Dedifferentiated amniotic fluid mesenchymal stem cell (primary cell): ENCODE measurements at regions not wholly inside any gene's neighbourhood (a gene's known extent, or its start where the extent isn't known, plus 50 kb on each side); places are given as distances from the start of the nearest gene placed in this dataset.

ENCODE experiments used
- DNase-seq: peaks from one replicate; pipeline ENCODE4 v3.0.0-alpha.2; 2016; ENCODE audit errors: extremely low spot score

DNA sequence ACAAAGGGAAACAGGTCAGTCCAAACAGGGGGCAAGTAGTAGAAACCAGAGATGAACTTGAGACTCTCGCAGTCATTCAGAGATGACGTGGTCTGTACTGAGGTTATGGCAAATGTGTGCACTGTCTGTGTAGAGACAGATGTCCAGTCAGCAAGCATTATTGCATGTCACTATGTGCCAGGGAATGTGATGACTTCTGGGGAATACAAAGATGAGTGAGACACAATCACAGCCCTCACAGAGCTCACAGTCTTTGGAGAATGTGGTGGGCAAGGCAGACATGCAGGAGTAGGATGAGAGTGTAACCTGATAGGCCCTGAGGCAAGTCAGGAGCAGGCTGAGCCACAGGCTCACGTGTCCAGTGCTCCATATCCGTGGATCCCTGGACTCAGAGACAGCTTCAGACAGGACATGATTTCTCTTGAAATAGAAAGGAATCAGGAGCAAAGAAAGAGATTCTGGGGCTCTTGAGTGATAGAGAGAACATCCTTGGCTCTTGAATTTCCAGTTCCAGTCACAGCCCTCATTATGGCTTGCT is 550.7 kb downstream of the ETS1 start:
- no peak for DNase-seq

DNA sequence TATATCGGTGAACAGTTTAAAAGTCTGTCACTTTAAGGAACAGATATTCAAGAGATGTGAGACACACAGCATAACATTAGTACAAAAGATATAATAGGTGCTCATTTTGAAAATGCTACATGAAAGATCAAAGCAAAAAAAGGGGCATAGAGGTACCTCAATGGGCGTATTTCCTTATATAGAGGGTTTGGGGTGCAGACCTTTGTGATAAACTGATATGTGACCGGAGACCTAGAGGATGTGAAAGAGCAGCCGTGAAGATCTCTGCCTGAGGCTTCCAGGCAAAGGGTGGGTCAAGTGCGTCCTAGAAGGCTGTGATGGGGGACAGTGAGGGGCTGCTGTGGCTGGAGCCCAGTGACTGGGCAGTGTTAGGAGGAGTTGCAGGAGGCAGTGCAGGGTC is 551.4 kb downstream of the ETS1 start:
- DNase-seq: no peak

DNA sequence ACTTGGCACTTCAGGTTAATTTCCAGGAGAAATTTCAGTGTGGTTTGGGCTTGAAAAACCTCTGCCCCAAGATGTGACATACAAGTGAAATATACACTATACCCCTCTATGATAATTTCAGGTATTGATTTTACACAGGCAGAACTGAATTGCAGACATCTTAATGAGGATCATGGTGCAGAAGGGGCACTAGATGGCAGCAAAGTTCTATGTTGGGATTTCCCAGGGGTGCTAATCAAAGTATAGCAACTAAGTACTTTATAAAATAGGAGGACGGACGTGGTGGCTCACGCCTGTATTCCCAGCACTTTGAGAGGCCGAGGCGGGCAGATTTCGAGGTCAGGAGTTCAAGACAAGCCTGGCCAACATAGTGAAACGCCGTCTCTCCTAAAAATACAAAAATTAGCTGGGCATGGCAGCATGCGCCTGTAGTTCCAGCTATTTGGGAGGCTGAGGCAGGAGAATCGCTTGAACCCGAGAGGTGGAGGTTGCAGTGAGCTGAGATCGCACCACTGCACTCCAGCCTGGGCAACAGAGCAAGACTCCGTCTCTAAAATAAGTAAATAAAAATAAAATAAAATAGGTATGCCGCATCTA is 555.7 kb downstream of the ETS1 start:
- DNase-seq: peak; percentile 63

DNA sequence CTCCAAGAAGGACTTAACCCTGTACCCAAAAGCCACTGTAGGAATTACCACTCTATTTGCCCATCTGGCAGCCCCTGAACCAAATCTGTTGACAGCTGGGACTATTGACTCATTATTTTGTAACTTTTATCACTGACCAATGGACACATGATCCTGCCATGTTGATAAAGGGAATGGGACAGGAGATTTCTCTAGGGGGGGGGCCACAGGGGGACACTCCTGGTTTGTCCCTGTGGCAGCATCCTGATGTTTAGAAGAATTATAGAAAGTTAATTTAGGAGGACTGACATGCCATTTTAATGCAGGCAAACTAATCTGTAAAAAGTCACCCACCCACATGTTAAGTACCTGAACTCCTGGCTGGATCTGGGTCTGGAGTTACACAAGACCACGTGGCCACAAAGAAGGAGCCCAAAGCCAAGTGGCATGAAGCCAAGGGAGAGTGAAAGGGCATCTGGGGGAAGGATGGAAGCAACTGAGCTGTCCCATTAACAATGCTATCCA is 558.1 kb downstream of the ETS1 start:
- no peak for DNase-seq

DNA sequence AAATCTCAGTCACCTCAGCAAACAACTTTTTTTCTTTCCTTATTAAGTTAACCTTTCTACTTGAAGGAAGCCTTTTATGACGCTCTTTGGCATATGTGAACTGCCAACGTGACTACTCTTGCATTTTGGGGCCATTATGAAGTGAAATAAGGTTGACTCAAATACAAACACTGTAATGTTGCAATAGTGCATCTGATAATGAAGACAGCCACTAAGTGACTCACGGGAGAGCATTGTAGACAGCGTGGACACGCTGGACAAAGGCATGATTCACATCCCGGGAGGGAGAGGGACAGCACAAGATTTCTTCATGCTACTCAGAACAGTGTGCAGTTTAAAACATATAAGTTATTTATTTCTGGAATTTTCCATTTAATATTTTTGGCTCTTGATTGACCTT is 560.8 kb downstream of the ETS1 start:
- peak; percentile 84 for DNase-seq

DNA sequence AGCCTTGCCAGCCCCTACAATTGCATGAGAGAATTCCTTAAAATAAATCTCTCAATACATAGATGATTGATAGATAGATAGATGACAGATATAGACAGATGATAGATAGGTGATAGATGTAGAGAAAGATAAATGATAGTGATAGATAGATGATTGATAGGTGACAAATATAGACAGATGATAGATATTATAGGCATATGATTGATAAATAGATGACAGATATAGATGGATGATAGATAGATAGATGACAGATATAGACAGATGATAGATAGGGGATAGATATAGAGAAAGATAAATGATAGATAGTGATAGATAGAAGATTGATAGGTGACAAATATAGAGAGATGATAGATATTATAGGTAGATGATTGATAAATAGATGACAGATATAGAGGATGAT is 564.6 kb downstream of the ETS1 start:
- DNase-seq: no peak

DNA sequence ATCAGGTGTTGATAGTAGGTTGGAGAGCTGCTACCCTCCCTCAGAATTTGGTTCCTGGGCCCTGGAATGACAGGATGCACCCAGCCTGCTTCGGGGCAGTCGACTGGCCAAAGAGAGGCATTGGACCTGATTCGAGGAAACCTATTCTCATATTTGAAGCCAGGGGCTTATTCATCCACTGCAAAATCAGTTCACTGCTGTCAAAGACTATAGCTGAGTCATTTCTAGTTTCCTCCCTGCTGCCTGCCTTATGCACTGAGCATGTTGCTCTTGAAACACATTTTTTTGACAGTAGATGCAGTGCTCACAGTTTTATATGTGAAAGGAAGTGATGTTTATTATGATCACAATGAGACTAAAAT is 565.4 kb downstream of the ETS1 start:
- DNase-seq: peak; percentile 21

DNA sequence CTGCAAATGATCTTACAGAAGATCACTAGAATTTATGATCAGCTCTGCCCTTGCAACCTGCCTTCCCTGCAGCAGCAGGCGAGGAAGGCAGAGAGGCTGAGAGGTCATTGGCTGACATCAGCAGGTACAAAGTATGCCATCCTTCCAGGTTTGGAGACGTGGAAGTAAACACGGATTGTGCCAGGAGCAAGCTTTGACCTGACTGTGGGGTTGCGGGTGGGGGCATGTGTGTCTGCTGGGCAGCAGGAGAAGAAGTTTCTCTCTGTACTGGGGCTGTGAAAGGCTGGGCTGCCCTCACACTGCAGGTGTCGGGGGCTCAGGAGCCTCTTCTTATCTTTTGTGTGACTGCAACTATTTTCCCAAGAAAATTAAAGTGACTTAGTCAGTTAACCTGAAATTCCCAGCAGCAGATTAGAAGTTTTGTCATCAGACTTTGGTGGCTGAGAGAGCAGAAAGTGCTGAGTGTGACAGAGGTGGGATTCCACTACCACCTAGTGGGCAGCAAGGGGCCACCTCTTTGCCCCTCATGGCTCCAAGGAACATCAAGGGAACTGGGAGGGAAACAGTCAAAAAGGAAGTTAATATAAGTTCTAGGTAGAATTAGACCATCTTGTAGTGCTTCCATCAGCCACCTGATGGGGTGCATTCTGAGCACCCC is 565.9 kb downstream of the ETS1 start:
- no peak for DNase-seq

DNA sequence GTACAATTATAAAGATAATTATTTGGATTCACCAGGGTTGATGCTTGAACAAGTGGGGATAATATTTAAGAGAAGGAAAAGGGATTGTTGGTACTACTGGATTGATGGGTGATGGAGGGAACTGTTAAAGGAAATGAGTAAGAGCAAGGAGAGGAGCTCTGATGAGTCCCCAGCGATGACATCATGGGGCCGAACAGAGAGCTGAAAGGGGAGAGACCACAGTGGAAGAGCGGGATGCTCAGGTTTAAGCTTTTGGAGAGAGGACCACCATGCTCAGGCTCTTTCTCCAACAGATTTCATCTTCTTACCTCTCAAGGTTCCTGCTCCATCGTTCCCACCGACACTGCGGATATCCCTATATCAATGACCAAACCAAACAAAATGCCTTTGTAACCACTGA is 568.7 kb downstream of the ETS1 start:
- no peak for DNase-seq

DNA sequence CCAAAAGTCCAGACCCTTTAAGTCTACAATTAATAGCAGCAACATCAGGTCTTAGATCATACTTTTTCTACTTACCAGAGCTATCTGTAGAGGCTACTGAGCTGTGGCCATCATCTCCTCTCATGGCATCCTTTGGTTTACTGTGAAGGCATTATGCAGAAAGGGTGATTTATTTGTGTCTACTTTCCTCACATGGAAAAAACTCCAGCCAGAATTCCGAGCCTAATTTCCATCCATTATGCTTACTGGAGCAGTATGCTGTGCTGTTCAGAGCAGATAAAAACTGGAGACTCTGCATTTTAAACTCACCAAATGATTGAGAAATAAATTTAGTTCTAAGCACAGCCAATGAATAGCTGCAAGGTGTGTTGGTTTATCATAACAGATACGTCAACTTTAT is 581.8 kb downstream of the ETS1 start:
- no peak for DNase-seq

DNA sequence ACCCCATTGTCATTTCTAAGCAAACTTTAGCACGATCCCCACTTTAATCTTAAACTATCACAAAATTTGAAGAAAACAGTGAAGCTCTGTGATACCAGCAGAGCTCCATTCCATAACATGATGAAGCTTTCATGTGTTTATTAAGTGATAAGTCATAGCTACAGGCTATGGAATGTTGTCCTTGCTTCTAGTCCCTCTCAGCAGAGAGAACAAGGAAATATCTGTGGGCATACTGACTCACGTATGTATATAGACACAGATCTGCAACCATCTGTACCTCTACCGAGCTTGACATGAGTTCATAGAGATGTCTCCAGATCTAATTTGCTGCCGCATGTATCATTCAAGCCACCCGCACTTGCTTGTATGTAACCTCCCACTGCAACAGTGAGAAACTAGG is 588.9 kb downstream of the ETS1 start:
- no peak for DNase-seq

DNA sequence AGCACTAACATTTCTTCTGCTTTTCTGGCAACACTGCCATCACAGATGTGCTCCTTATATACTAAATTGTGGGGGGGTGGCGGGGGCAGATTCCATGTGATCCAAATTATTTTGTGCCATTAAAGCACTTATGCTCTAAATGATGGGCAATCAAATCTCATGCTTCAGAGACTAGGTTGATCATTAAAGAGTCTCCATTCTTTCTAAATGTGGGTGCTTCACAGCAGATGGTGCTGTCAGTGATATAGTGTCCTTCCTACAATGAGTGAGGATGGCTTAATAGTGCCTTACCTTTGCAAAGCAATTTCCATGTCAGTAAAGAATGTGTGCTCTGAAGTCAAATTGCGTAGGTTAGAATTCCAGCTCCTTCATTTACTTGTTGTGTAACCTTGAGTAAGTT is 589.8 kb downstream of the ETS1 start:
- DNase-seq: no peak

DNA sequence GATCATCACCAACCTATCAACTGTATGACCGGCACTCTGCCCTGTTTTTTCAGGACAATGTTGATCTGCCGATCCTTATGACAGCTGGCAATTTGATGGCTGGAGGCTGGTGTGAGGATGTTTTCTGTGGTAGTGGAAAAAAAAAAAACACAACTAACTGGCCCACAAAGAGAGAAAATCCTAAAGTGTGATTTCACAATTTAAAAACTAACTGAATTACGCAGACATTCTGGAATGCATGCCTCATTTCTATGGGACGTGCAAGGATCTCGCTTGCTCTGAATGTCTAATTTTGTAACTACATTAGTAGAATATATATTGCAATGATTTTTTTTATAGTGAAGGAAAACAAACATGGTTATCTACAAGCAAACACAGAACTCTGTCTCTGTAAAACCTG is 590.5 kb downstream of the ETS1 start:
- no peak for DNase-seq

DNA sequence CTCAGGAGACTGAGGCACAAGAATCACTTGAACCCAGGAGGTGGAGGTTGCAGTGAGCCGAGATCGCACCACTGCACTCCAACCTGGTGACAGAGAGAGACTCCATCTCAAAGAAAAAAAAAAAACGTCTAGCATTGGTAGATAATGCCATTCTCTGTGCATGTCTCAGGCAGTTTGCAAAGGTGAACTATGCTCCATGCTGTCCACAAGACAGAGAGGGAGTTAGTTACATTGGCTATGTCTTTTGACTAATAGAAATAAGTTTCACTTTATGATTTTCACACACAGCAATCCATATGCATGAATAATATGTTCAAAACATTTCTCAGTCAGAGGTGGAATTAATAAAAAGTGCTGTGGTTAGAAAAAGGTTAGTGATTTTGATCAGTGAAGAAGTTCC is 591.4 kb downstream of the ETS1 start:
- DNase-seq: no peak

DNA sequence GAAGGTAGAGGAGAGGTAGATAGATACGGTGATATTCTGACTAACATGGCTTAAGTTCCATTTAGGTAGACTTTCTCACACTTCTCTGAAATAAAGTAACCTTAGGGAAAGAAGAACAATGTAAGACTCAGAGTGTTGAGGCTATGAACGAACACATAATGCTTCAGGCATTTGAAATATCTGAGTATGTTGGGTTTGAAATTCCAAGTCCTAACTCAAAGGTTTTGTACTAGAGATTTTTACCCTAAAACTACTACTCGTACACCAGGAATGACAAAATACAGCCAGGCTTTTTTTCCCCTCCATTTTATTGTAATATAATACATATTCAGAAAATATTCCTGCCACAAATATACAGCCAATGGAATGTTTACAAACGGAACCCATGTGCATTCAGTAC is 592.6 kb downstream of the ETS1 start:
- DNase-seq: peak; percentile 60

DNA sequence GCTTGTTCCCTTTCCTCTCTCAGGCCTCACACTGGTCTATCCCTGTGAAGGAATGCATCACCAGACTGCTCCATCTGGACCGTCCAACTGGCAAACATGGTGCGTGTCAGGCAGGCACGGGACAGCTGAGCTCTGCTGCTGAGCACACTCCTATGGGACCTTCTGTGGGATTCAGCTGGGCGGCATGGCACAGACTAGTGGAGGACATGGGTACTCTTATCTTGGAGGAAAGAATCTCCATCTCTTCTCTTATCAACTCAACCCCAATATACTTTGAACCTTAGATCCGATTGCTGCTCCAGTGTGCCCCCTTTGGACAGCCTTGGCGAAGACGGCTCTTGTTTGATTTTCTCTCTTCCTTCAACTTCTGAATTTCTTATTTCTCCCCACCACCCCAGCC is 593.6 kb downstream of the ETS1 start:
- no peak for DNase-seq

DNA sequence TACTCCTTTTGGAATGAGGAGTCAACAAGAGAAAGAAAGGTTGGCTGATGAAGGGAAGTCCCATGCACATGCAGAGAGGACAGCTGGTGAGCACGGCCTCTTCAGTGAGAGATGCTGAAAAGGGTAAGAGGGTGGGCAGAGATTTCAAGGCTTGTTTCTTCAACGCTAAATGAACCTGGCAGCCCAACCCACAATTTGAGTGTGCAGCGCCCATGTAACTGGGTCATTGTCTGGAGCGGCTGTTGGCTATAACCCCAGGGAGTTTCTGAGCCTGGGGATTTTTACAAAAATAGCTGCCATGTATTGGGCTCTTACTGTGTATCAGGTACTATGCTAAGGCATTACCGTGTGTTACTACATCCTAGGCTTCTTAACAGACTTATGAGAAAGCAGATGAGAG is 594.1 kb downstream of the ETS1 start:
- no peak for DNase-seq

DNA sequence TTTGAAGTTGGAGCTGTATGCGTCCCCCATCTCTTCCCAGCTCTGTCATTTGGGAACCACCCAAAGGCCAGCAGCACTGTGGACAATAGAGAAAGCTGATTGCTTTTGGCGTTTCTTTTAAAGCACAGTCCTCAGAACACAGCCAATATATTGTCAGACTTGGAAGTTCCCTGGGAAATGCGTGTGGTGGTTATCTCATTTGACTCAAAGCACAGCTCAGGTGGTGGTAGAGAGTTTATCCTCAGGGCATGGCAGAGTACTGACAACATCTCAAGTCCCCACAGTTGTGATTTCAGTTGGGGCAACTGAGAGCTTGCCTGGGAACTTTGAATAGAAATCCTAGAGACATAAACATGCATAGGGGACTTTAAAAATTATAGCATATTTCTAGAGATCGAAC is 601.3 kb downstream of the ETS1 start:
- no peak for DNase-seq

DNA sequence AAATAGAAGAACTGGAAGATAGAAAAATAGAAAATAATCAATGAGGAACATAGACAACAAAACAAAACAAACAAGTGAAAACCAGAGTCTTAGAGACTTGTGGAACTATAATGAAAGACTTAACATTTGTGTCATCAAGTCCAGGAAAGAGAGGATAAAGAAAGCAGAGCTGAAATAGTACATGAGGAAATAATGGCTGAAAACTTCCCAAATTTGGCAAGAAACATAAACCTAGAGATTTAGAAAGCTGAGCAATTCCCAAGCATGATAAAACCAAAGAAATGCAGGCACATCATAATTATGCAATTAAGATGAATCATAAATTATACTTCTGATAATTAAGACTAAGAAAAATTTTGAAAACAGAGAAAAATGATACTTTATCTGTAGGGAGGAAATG is 614.5 kb downstream of the ETS1 start:
- DNase-seq: no peak

DNA sequence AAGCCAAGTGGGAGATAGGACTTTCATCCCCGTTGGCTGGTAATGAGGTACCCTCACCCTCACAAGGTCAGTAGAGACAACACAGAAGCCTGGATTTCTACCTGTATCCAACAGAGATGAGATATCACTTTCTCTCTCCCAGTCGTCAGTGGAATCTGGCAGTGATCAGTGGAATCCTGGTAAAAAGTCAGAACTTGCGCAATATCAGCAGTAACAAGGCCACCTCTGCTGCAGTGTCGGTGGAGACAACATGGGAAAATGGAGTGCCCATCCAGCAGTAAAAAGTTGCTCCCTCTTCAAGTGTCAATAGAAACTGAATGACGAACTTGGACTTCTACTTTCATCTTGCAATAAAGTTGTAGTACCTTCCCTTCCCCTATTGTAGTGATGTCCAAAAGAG is 615.9 kb downstream of the ETS1 start:
- DNase-seq: no peak

DNA sequence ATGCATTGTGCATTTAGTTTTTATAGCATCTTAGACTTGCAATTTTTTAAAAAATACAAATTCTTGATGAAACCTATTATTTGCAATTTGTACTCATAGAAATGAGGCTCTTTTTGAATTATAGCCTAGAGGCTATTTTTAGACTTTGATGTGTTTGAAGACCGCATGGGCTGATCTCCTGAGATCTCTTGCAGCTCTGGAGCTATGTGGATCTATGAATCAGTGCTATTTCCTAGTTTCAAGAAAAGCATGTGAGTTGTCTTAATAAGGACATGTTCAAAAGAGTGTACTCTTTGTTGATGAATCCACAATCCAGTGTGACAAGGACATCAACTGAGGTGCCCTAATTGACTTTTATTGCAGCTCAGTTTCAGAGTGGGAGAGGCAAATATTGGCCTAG is 620.5 kb downstream of the ETS1 start:
- DNase-seq: no peak

DNA sequence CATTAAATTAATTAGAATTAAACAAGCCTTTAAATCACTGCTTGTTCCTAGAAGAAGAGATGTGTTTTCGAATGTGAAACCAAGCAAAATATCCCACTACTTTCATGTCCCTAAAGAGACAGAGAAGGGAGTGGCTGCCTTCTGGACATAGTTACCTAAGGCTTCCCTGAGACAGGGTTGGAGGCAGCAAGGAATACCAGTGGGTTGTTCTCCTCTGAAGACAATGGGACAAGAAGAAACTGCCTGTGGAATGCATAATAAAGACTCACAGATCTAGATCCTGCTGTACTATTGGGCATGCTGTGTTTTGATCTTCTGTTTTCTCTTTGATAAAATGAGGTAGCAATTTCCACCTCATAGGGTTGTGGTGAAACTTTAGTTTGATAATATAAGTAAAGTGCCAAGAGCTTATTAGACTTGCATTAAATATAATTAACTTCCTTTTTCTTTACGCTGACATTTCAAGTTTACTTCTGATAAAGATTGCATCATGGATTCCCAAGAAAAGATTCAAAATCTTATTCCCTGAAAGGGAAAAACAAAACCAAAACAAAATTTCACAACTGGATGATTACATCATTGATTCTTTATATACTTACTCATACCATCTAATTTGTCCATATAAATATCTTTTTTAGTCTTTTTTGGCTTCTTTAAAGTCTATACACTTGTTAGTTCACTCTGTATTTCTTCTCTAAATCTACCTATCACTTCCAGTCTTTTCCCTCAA is 621.3 kb downstream of the ETS1 start:
- DNase-seq: peak; percentile 57

DNA sequence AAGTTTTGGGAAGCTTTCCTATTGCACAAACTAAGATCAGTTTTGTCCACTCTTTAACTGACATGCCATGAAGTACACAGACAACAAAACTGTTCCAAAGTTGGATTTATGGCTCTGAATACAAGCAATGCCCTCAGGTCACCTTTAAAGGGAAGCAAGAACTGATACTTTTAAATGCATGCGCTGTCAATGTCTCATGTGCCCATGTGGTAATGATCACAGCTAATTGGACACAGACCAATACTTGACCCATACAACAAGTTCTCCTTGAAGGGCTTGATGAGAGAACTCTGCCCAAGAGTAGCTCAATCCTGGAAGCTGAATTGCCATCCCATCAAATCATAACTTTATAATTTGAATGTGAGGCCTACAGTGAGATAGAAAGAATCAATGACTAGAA is 624.9 kb downstream of the ETS1 start:
- DNase-seq: no peak
